Cerebellar cortex (tissue), 1 donor: ENCODE measurements at regions not wholly inside any gene's neighbourhood (a gene's known extent, or its start where the extent isn't known, plus 50 kb on each side); places are given as distances from the start of the nearest gene placed in this dataset.

Source experiments
- DNase-seq: peaks from one replicate; pipeline ENCODE4 v3.0.0-alpha.2; 2015; ENCODE audit warnings: low spot score

GRCh38 chr9:107907715-107908114, 418.1 kb upstream of the KLF4 start:
- DNase-seq = no peak

GRCh38 chr9:107907255-107907654, 417.7 kb upstream of the KLF4 start:
- no peak for DNase-seq

GRCh38 chr9:107906074-107906473, 416.5 kb upstream of the KLF4 start:
- no peak for DNase-seq

GRCh38 chr9:107905308-107906020, 415.9 kb upstream of the KLF4 start:
- no peak for DNase-seq

GRCh38 chr9:107899961-107900330, 410.4 kb upstream of the KLF4 start:
- no peak for DNase-seq

- no peak for DNase-seq
These were observed 409.2 kb upstream of the KLF4 start for GRCh38 chr9:107898761-107899160.

- no peak for DNase-seq
These were observed 407.0 kb upstream of the KLF4 start for GRCh38 chr9:107896544-107896943.

GRCh38 chr9:107895501-107896001, 406.0 kb upstream of the KLF4 start:
- no peak for DNase-seq

- DNase-seq = no peak
These were observed 405.1 kb upstream of the KLF4 start for GRCh38 chr9:107894572-107895261.

GRCh38 chr9:107890921-107891465, 401.4 kb upstream of the KLF4 start:
- no peak for DNase-seq

- DNase-seq = no peak
These were observed 399.2 kb upstream of the KLF4 start for GRCh38 chr9:107888773-107889227.

GRCh38 chr9:107886826-107887225, 397.3 kb upstream of the KLF4 start:
- no peak for DNase-seq

- DNase-seq = no peak
These were observed 394.0 kb upstream of the KLF4 start for GRCh38 chr9:107883496-107884124.

GRCh38 chr9:107881626-107882300, 392.2 kb upstream of the KLF4 start:
- peak; percentile 8 for DNase-seq

GRCh38 chr9:107878462-107878861, 388.9 kb upstream of the KLF4 start:
- DNase-seq = no peak

GRCh38 chr9:107875571-107875980, 386.0 kb upstream of the KLF4 start:
- DNase-seq = no peak

- DNase-seq = no peak
These were observed 385.2 kb upstream of the KLF4 start for GRCh38 chr9:107874591-107875369.

GRCh38 chr9:107874137-107874536, 384.6 kb upstream of the KLF4 start:
- DNase-seq = no peak

- no peak for DNase-seq
These were observed 383.1 kb upstream of the KLF4 start for GRCh38 chr9:107872457-107873192.

- DNase-seq = no peak
These were observed 381.5 kb upstream of the KLF4 start for GRCh38 chr9:107870927-107871680.
